Osteoblast (primary cell): ENCODE measurements at regions not wholly inside any gene's neighbourhood (a gene's known extent, or its start where the extent isn't known, plus 50 kb on each side); places are given as distances from the start of the nearest gene placed in this dataset.

Source experiments
- DNase-seq: peaks from one replicate; pipeline ENCODE4 v3.0.0; 2011; ENCODE audit warnings: low spot score, mixed read lengths; ENCODE audit not compliant: insufficient read length; ENCODE audit errors: missing footprints
- H2AFZ ChIP-seq: 2 replicates; pipeline ENCODE4 v1.6.0; 2011; ENCODE audit warnings: mild to moderate bottlenecking, low read length
- H3K27ac ChIP-seq: 2 replicates; pipeline ENCODE4 v1.5.1; 2011; ENCODE audit warnings: mild to moderate bottlenecking, low read depth, low read length, moderate library complexity
- H3K27me3 ChIP-seq: 2 replicates; pipeline ENCODE4 v1.6.0; 2012; ENCODE audit warnings: mild to moderate bottlenecking, control low read depth, inconsistent platforms, low read length, moderate library complexity; ENCODE audit not compliant: insufficient read depth
- H3K36me3 ChIP-seq: 2 replicates; pipeline ENCODE4 v1.5.1; 2011; ENCODE audit warnings: mild to moderate bottlenecking, low read length, control low read depth, moderate library complexity; ENCODE audit not compliant: insufficient read depth
- H3K4me1 ChIP-seq: 2 replicates; pipeline ENCODE4 v1.5.1; 2011; ENCODE audit warnings: mild to moderate bottlenecking, low read length, control low read depth, moderate library complexity; ENCODE audit not compliant: insufficient read depth
- H3K4me2 ChIP-seq: 2 replicates; pipeline ENCODE4 v1.6.0; 2011; ENCODE audit warnings: mild to moderate bottlenecking, low read length; ENCODE audit not compliant: insufficient read depth
- H3K4me3 ChIP-seq: fragments of 200-600 bp; sonication (generic); 3 replicates; pipeline ENCODE4 v1.5.1; 2012; ENCODE audit warnings: mild to moderate bottlenecking, low read length, inconsistent platforms; ENCODE audit not compliant: insufficient read depth
- H3K79me2 ChIP-seq: 2 replicates; pipeline ENCODE4 v1.6.0; 2012; ENCODE audit warnings: mild to moderate bottlenecking, low read length, control low read depth, inconsistent platforms; ENCODE audit not compliant: insufficient read depth
- H3K9me3 ChIP-seq: 2 replicates; pipeline ENCODE4 v1.5.1; 2011; ENCODE audit warnings: low read depth, low read length, control low read depth
- H4K20me1 ChIP-seq: 2 replicates; pipeline ENCODE4 v1.6.0; 2012; ENCODE audit warnings: mild to moderate bottlenecking, low read length, control low read depth; ENCODE audit not compliant: insufficient read depth
- CTCF ChIP-seq: IDR thresholded peaks from 2 replicates; pipeline ENCODE4 v1.5.1; 2011; ENCODE audit warnings: mild to moderate bottlenecking, low read depth, low read length, moderate library complexity; ENCODE audit errors: extremely low read depth

DNA sequence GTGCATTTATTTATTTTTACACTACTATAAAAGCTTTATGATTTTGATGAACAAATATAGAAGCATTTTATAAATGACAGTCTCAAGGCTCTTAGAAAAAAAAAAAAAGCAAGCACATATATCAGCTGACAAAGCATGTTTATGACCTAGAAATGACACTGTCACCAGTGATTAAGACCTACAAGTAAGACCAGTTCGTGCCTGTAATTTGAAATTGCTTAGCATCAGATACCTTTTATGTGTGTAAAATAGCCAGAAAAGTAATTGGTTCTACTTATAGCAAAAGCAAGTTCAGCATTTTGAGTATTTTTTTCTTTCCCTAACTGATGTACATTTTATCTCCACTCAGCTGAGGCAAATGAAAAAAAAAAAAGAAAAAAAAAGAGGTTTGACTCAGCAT lies 808.4 kb downstream of the CDH18 start:
- no peak for TF ChIP-seq CTCF
- no peaks in the 10 kb centered on the region for H3K79me2 ChIP-seq
- no peak overlapping the region for H3K4me2 ChIP-seq
- H3K4me3 ChIP-seq, result no peak overlapping the region
- no peak for DNase-seq
- H3K36me3 ChIP-seq, result no peaks in the 10 kb centered on the region
- H3K27ac ChIP-seq, result no peak overlapping the region
- H3K27me3 ChIP-seq, result no peaks in the 10 kb centered on the region
- no peak overlapping the region for H2AFZ ChIP-seq
- no peaks in the 10 kb centered on the region for H3K4me1 ChIP-seq
- H4K20me1 ChIP-seq, result no peaks in the 10 kb centered on the region
- H3K9me3 ChIP-seq, result peaks cover 3% of the 10 kb centered on the region

- H3K27ac ChIP-seq, result no peak overlapping the region
- no peak overlapping the region for H3K4me3 ChIP-seq
- no peak overlapping the region for H3K4me2 ChIP-seq
- no peak for TF ChIP-seq CTCF
- H3K9me3 ChIP-seq, result peaks cover 2% of the 10 kb centered on the region
- H3K4me1 ChIP-seq, result no peaks in the 10 kb centered on the region
- no peaks in the 10 kb centered on the region for H3K27me3 ChIP-seq
- no peaks in the 10 kb centered on the region for H4K20me1 ChIP-seq
- no peaks in the 10 kb centered on the region for H3K36me3 ChIP-seq
- no peak for DNase-seq
- no peaks in the 10 kb centered on the region for H3K79me2 ChIP-seq
- H2AFZ ChIP-seq, result no peak overlapping the region
Measured at GRCh38 chr5:19189176-19189575, 798.8 kb downstream of the CDH18 start.

- H3K4me1 ChIP-seq, result no peaks in the 10 kb centered on the region
- H3K9me3 ChIP-seq, result peaks cover 2% of the 10 kb centered on the region
- DNase-seq, result no peak
- H3K27me3 ChIP-seq, result no peaks in the 10 kb centered on the region
- H4K20me1 ChIP-seq, result no peaks in the 10 kb centered on the region
- H3K79me2 ChIP-seq, result no peaks in the 10 kb centered on the region
- no peak overlapping the region for H2AFZ ChIP-seq
- H3K4me3 ChIP-seq, result no peak overlapping the region
- H3K36me3 ChIP-seq, result no peaks in the 10 kb centered on the region
- no peak overlapping the region for H3K4me2 ChIP-seq
- no peak for TF ChIP-seq CTCF
- no peak overlapping the region for H3K27ac ChIP-seq
Measured at GRCh38 chr5:19193631-19194030, 794.4 kb downstream of the CDH18 start.

DNA sequence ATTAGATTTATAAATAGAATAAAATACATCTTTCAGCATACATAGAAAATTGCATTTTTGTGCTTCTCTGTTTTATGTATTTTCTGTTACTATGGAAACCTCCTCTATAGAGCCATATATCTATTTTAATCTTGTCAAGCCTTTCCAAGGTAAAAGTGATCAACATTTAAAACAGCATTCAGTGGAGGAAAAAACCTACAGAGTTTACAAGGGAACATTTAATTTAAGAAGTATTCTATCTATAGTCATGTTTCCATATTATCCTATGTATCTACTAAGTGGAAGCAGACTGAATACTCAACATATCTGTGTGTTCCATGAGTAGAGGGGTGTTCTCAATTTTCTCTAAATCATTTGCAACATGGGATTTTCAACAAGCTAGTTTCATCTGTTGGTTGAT lies 791.4 kb downstream of the CDH18 start:
- no peak for TF ChIP-seq CTCF
- Histone ChIP-seq H3K9me3 (no peaks in the 10 kb centered on the region), H3K36me3 (no peaks in the 10 kb centered on the region), H3K27me3 (no peaks in the 10 kb centered on the region), H3K79me2 (no peaks in the 10 kb centered on the region), H3K4me2 (no peak overlapping the region), H3K4me1 (no peaks in the 10 kb centered on the region), H3K4me3 (no peak overlapping the region), H2AFZ (no peak overlapping the region), H4K20me1 (no peaks in the 10 kb centered on the region), H3K27ac (no peak overlapping the region)
- no peak for DNase-seq
